ENCODE measurements at regions not wholly inside any gene's neighbourhood (a gene's known extent, or its start where the extent isn't known, plus 50 kb on each side); places are given as distances from the start of the nearest gene placed in this dataset.

GRCh38 chr9:106056328-106056727 lies 362.0 kb downstream of the TMEM38B start:
- DNase-seq, result no peak
- Mint-ChIP-seq H3K27ac (no peak overlapping the region), H3K4me3 (no peak overlapping the region), H3K36me3 (peaks cover 0 to 3% (median 0%) of the 10 kb centered on the region in 5 donors), H3K4me1 (no peaks in the 10 kb centered on the region), H3K9me3 (peaks cover 0 to 10% (median 3%) of the 10 kb centered on the region in 11 donors), H3K27me3 (peaks cover 0 to 3% (median 0%) of the 10 kb centered on the region in 5 donors)
- Histone ChIP-seq H3K27me3 (ENCODE audit: control insufficient read depth in 2 of 2, insufficient read depth in 2 of 2, low read length in 2 of 2) (no peaks in the 10 kb centered on the region), H3K27ac (ENCODE audit: low read depth, low read length) (no peak overlapping the region), H3K36me3 (ENCODE audit: control insufficient read depth in 2 of 3, insufficient read depth in 3 of 3, low read length in 3 of 3) (no peaks in the 10 kb centered on the region), H3K4me1 (ENCODE audit: control insufficient read depth in 2 of 2, insufficient read depth in 2 of 2, low read length in 2 of 2) (no peaks in the 10 kb centered on the region), H3K4me3 (ENCODE audit: low read length) (no peak overlapping the region), H3K9me3 (ENCODE audit: control insufficient read depth in 2 of 3, low read length in 3 of 3) (no peaks in the 10 kb centered on the region)
- ChIA-PET POLR2A (no interaction called here), CTCF (no interaction called here)
- no peak for ATAC-seq
- intact Hi-C loops (cut with micrococcal nuclease), result no loop called here

- H3K4me1 Mint-ChIP-seq, result no peaks in the 10 kb centered on the region
- peaks cover 0 to 3% (median 0%) of the 10 kb centered on the region in 5 donors for H3K27me3 Mint-ChIP-seq
- peaks cover 0 to 3% (median 0%) of the 10 kb centered on the region in 5 donors for H3K36me3 Mint-ChIP-seq
- H3K4me3 Mint-ChIP-seq, result no peak overlapping the region
- intact Hi-C loops (cut with micrococcal nuclease), result no loop called here
- ChIA-PET POLR2A (no interaction called here), CTCF (no interaction called here)
- Histone ChIP-seq H3K36me3 (ENCODE audit: control insufficient read depth in 2 of 3, insufficient read depth in 3 of 3, low read length in 3 of 3) (no peaks in the 10 kb centered on the region), H3K9me3 (ENCODE audit: control insufficient read depth in 2 of 3, low read length in 3 of 3) (no peaks in the 10 kb centered on the region), H3K4me1 (ENCODE audit: control insufficient read depth in 2 of 2, insufficient read depth in 2 of 2, low read length in 2 of 2) (no peaks in the 10 kb centered on the region), H3K4me3 (ENCODE audit: low read length) (no peak overlapping the region), H3K27ac (ENCODE audit: low read depth, low read length) (no peak overlapping the region), H3K27me3 (ENCODE audit: control insufficient read depth in 2 of 2, insufficient read depth in 2 of 2, low read length in 2 of 2) (no peaks in the 10 kb centered on the region)
- no peak for DNase-seq
- H3K27ac Mint-ChIP-seq, result no peak overlapping the region
- no peak for ATAC-seq
- H3K9me3 Mint-ChIP-seq, result peaks cover 0 to 10% (median 3%) of the 10 kb centered on the region in 11 donors
Measured at GRCh38 chr9:106058460-106058859, 364.1 kb downstream of the TMEM38B start.

GRCh38 chr9:106059886-106060285 lies 365.5 kb downstream of the TMEM38B start:
- Mint-ChIP-seq H3K36me3 (peaks cover 0 to under 1% (median 0%) of the 10 kb centered on the region in 5 donors), H3K4me3 (no peak overlapping the region), H3K4me1 (no peaks in the 10 kb centered on the region), H3K27ac (no peak overlapping the region), H3K27me3 (peaks cover 0 to 3% (median 0%) of the 10 kb centered on the region in 5 donors), H3K9me3 (peaks cover 0 to 2% (median 2%) of the 10 kb centered on the region in 11 donors)
- Histone ChIP-seq H3K4me3 (ENCODE audit: low read length) (no peak overlapping the region), H3K27me3 (ENCODE audit: control insufficient read depth in 2 of 2, insufficient read depth in 2 of 2, low read length in 2 of 2) (no peaks in the 10 kb centered on the region), H3K9me3 (ENCODE audit: control insufficient read depth in 2 of 3, low read length in 3 of 3) (no peaks in the 10 kb centered on the region), H3K27ac (ENCODE audit: low read depth, low read length) (no peak overlapping the region), H3K36me3 (ENCODE audit: control insufficient read depth in 2 of 3, insufficient read depth in 3 of 3, low read length in 3 of 3) (no peaks in the 10 kb centered on the region), H3K4me1 (ENCODE audit: control insufficient read depth in 2 of 2, insufficient read depth in 2 of 2, low read length in 2 of 2) (no peaks in the 10 kb centered on the region)
- ChIA-PET POLR2A (no interaction called here), CTCF (no interaction called here)
- ATAC-seq (no peak), DNase-seq (no peak)
- intact Hi-C loops (cut with micrococcal nuclease), result no loop called here

GRCh38 chr9:106060885-106061284 lies 366.5 kb downstream of the TMEM38B start:
- H3K27me3 ChIP-seq (ENCODE audit: control insufficient read depth in 2 of 2, insufficient read depth in 2 of 2, low read length in 2 of 2), result no peaks in the 10 kb centered on the region
- no peak overlapping the region for H3K27ac ChIP-seq (ENCODE audit: low read depth, low read length)
- Mint-ChIP-seq H3K27me3 (peaks cover 0 to 3% (median 0%) of the 10 kb centered on the region in 5 donors), H3K27ac (no peak overlapping the region), H3K4me1 (no peaks in the 10 kb centered on the region), H3K36me3 (no peaks in the 10 kb centered on the region), H3K9me3 (peaks cover 0 to 2% (median 0%) of the 10 kb centered on the region in 11 donors), H3K4me3 (no peak overlapping the region)
- H3K4me3 ChIP-seq (ENCODE audit: low read length), result no peak overlapping the region
- H3K36me3 ChIP-seq (ENCODE audit: control insufficient read depth in 2 of 3, insufficient read depth in 3 of 3, low read length in 3 of 3), result no peaks in the 10 kb centered on the region
- intact Hi-C loops (cut with micrococcal nuclease), result no loop called here
- no peaks in the 10 kb centered on the region for H3K4me1 ChIP-seq (ENCODE audit: control insufficient read depth in 2 of 2, insufficient read depth in 2 of 2, low read length in 2 of 2)
- ChIA-PET POLR2A (no interaction called here), CTCF (no interaction called here)
- no peak for DNase-seq
- no peaks in the 10 kb centered on the region for H3K9me3 ChIP-seq (ENCODE audit: control insufficient read depth in 2 of 3, low read length in 3 of 3)
- no peak for ATAC-seq

GRCh38 chr9:106062250-106062649 lies 367.9 kb downstream of the TMEM38B start:
- intact Hi-C loops (cut with micrococcal nuclease), result no loop called here
- Histone ChIP-seq H3K27me3 (ENCODE audit: control insufficient read depth in 2 of 2, insufficient read depth in 2 of 2, low read length in 2 of 2) (no peaks in the 10 kb centered on the region), H3K4me1 (ENCODE audit: control insufficient read depth in 2 of 2, insufficient read depth in 2 of 2, low read length in 2 of 2) (no peaks in the 10 kb centered on the region), H3K9me3 (ENCODE audit: control insufficient read depth in 2 of 3, low read length in 3 of 3) (no peaks in the 10 kb centered on the region), H3K36me3 (ENCODE audit: control insufficient read depth in 2 of 3, insufficient read depth in 3 of 3, low read length in 3 of 3) (no peaks in the 10 kb centered on the region), H3K4me3 (ENCODE audit: low read length) (no peak overlapping the region), H3K27ac (ENCODE audit: low read depth, low read length) (no peak overlapping the region)
- Mint-ChIP-seq H3K4me1 (no peaks in the 10 kb centered on the region), H3K27me3 (no peaks in the 10 kb centered on the region), H3K4me3 (no peak overlapping the region), H3K36me3 (no peaks in the 10 kb centered on the region), H3K9me3 (peaks cover 0 to 2% (median 0%) of the 10 kb centered on the region in 11 donors), H3K27ac (no peak overlapping the region)
- DNase-seq (no peak), ATAC-seq (no peak)
- ChIA-PET POLR2A (no interaction called here), CTCF (no interaction called here)

- ATAC-seq, result no peak
- no peak for DNase-seq
- Mint-ChIP-seq H3K27ac (no peak overlapping the region), H3K4me1 (no peaks in the 10 kb centered on the region), H3K36me3 (no peaks in the 10 kb centered on the region), H3K27me3 (no peaks in the 10 kb centered on the region), H3K4me3 (no peak overlapping the region), H3K9me3 (peaks cover 0 to 4% (median 0%) of the 10 kb centered on the region in 11 donors)
- Histone ChIP-seq H3K9me3 (ENCODE audit: control insufficient read depth in 2 of 3, low read length in 3 of 3) (no peaks in the 10 kb centered on the region), H3K36me3 (ENCODE audit: control insufficient read depth in 2 of 3, insufficient read depth in 3 of 3, low read length in 3 of 3) (no peaks in the 10 kb centered on the region), H3K4me1 (ENCODE audit: control insufficient read depth in 2 of 2, insufficient read depth in 2 of 2, low read length in 2 of 2) (no peaks in the 10 kb centered on the region), H3K27ac (ENCODE audit: low read depth, low read length) (no peak overlapping the region), H3K4me3 (ENCODE audit: low read length) (no peak overlapping the region), H3K27me3 (ENCODE audit: control insufficient read depth in 2 of 2, insufficient read depth in 2 of 2, low read length in 2 of 2) (no peaks in the 10 kb centered on the region)
- ChIA-PET CTCF (no interaction called here), POLR2A (no interaction called here)
- intact Hi-C loops (cut with micrococcal nuclease), result no loop called here
Measured at GRCh38 chr9:106065136-106065535, 370.8 kb downstream of the TMEM38B start.

GRCh38 chr9:106065579-106066214 lies 371.4 kb downstream of the TMEM38B start:
- ChIA-PET POLR2A (no interaction called here), CTCF (no interaction called here)
- Histone ChIP-seq H3K4me1 (ENCODE audit: control insufficient read depth in 2 of 2, insufficient read depth in 2 of 2, low read length in 2 of 2) (no peaks in the 10 kb centered on the region), H3K27ac (ENCODE audit: low read depth, low read length) (no peak overlapping the region), H3K36me3 (ENCODE audit: control insufficient read depth in 2 of 3, insufficient read depth in 3 of 3, low read length in 3 of 3) (no peaks in the 10 kb centered on the region), H3K27me3 (ENCODE audit: control insufficient read depth in 2 of 2, insufficient read depth in 2 of 2, low read length in 2 of 2) (no peaks in the 10 kb centered on the region), H3K4me3 (ENCODE audit: low read length) (no peak overlapping the region), H3K9me3 (ENCODE audit: control insufficient read depth in 2 of 3, low read length in 3 of 3) (no peaks in the 10 kb centered on the region)
- Mint-ChIP-seq H3K36me3 (no peaks in the 10 kb centered on the region), H3K9me3 (peaks cover 0 to 3% (median 0%) of the 10 kb centered on the region in 11 donors), H3K27ac (no peak overlapping the region), H3K4me3 (no peak overlapping the region), H3K4me1 (no peaks in the 10 kb centered on the region), H3K27me3 (no peaks in the 10 kb centered on the region)
- intact Hi-C loops (cut with micrococcal nuclease), result no loop called here
- ATAC-seq (no peak), DNase-seq (no peak)

Data from naive thymus-derived CD4-positive, alpha-beta T cell (primary cell).